HCT116 (cell line): ENCODE measurements at regions not wholly inside any gene's neighbourhood (a gene's known extent, or its start where the extent isn't known, plus 50 kb on each side); places are given as distances from the start of the nearest gene placed in this dataset.

Experiments used
- ATAC-seq: fragments of 200-7000 bp; cut with Tn5 transposase; 2 replicates; pipeline ENCODE4 v1.9.1; 2020; ENCODE audit warnings: mild to moderate bottlenecking, moderate library complexity
- BruUV-seq: library from RNA; stranded (reverse); fragments of 400-500 nt; replicated peaks from 2 replicates; lab custom pipeline; 2021; lab: Mats Ljungman, UMichigan
- CTCF ChIA-PET: fragments of 300-600 bp; sonication (Branson Sonifier 250); formaldehyde crosslinking; loops from one replicate; lab custom pipeline; 2021; ENCODE audit warnings: antibody characterized with exemption; lab: Charles Lee
- POLR2A ChIA-PET: fragments of 300-600, 350-600 bp; sonication (Branson Sonifier 250); formaldehyde crosslinking; loops from one replicate; lab custom pipeline; 2021; ENCODE audit warnings: antibody characterized with exemption; lab: Charles Lee
- RAD21 ChIA-PET, 2 experiments: fragments of 300-600 bp; sonication (Branson Sonifier 250); formaldehyde crosslinking; loops; one replicate each; lab custom pipeline; 2023; ENCODE audit warnings: low total read pairs in 2 of 2; ENCODE audit not compliant: uncharacterized antibody in 2 of 2, unreplicated experiment in 2 of 2, low non-redundant PET in 1 of 2; lab: Charles Lee
- DNase-seq: peaks from one replicate; pipeline ENCODE4 v3.0.0-alpha.2; 2010; ENCODE audit warnings: low read depth, low spot score
- H2AFZ ChIP-seq: fragments of 200-600 bp; shearing (Covaris generic), sonication (generic); 2 replicates; pipeline ENCODE4 v1.6.1; 2017; ENCODE audit warnings: low read depth, mixed run types, mixed read lengths, antibody characterized with exemption, low read length; ENCODE audit not compliant: poor library complexity, severe bottlenecking
- H3K27ac ChIP-seq: 2 replicates; pipeline ENCODE4 v1.5.1; 2012; ENCODE audit warnings: low read depth, low read length
- H3K27me3 ChIP-seq: fragments of 200-600 bp; sonication (generic); 2 replicates; pipeline ENCODE4 v1.6.1; 2016; ENCODE audit warnings: mixed run types, low read length, mixed read lengths; ENCODE audit not compliant: insufficient read depth
- H3K36me3 ChIP-seq, 2 experiments: fragments of 200-500 bp in 1 of 2; fragments of 200-600 bp in 1 of 2; sonication (Bioruptor generic) in 1 of 2; sonication (generic) in 1 of 2; 2 replicates each; pipeline versions ENCODE4 v1.5.1 to v1.6.1; 2014 to 2016; ENCODE audit warnings: low read length in 2 of 2, inconsistent platforms in 1 of 2, mixed read lengths in 1 of 2, mixed run types in 1 of 2; ENCODE audit not compliant: insufficient read depth in 2 of 2, control insufficient read depth in 1 of 2
- H3K4me1 ChIP-seq, 2 experiments: fragments of 200-600 bp in 1 of 2; sonication (generic) in 1 of 2; 2 replicates each; pipeline versions ENCODE4 v1.5.1 to v1.6.1; 2012 to 2017; ENCODE audit warnings: low read length in 2 of 2, inconsistent platforms in 1 of 2, mild to moderate bottlenecking in 1 of 2, mixed read lengths in 1 of 2, mixed run types in 1 of 2, moderate library complexity in 1 of 2; ENCODE audit not compliant: insufficient read depth in 2 of 2, control insufficient read depth in 1 of 2
- H3K4me2 ChIP-seq: fragments of 200-600 bp; sonication (generic); 2 replicates; pipeline ENCODE4 v1.6.1; 2017; ENCODE audit warnings: mixed run types, low read length, mixed read lengths
- H3K4me3 ChIP-seq, 2 experiments: fragments of 200-600 bp in 1 of 2; sonication (generic) in 1 of 2; replicated peaks in 1 of 2; 2 replicates each; pipeline ENCODE4 v1.5.1; 2011 to 2016; ENCODE audit warnings: low read length in 2 of 2, control low read depth in 1 of 2, low read depth in 1 of 2, mild to moderate bottlenecking in 1 of 2, mixed read lengths in 1 of 2, mixed run types in 1 of 2
- H3K79me2 ChIP-seq: fragments of 200-600 bp; sonication (generic); 2 replicates; pipeline ENCODE4 v1.6.1; 2017; ENCODE audit warnings: mild to moderate bottlenecking, mixed run types, low read length, moderate library complexity, mixed read lengths; ENCODE audit not compliant: insufficient read depth
- H3K9ac ChIP-seq: fragments of 200-600 bp; sonication (generic); 2 replicates; pipeline ENCODE4 v1.6.1; 2016; ENCODE audit warnings: low read length, mixed read lengths
- H3K9me2 ChIP-seq: fragments of 200-600 bp; sonication (generic), shearing (Covaris generic); 2 replicates; pipeline ENCODE4 v1.6.1; 2017; ENCODE audit warnings: mixed run types, mild to moderate bottlenecking, moderate library complexity; ENCODE audit not compliant: insufficient read depth
- H3K9me3 ChIP-seq, 2 experiments: fragments of 200-500 bp in 1 of 2; fragments of 200-600 bp in 1 of 2; sonication (Bioruptor generic) in 1 of 2; sonication (generic) in 1 of 2; 2 replicates each; pipeline ENCODE4 v1.6.1; 2014 to 2017; ENCODE audit warnings: low read length in 2 of 2, mixed read lengths in 2 of 2, inconsistent platforms in 1 of 2, low read depth in 1 of 2, mild to moderate bottlenecking in 1 of 2, mixed run types in 1 of 2, moderate library complexity in 1 of 2; ENCODE audit not compliant: control insufficient read depth in 1 of 2, insufficient read depth in 1 of 2
- H4K20me1 ChIP-seq: fragments of 200-600 bp; sonication (generic), shearing (Covaris generic); 2 replicates; pipeline ENCODE4 v1.6.1; 2017; ENCODE audit warnings: mixed run types, mild to moderate bottlenecking, moderate library complexity; ENCODE audit not compliant: insufficient read depth
- EGR1 ChIP-seq: IDR thresholded peaks from 2 replicates; pipeline ENCODE4 v1.6.1; 2012; ENCODE audit warnings: low read depth
- POLR2A ChIP-seq: IDR thresholded peaks from 2 replicates; pipeline ENCODE4 v1.7.0; 2011; ENCODE audit warnings: borderline replicate concordance; ENCODE audit not compliant: insufficient read depth, insufficient read length; ENCODE audit errors: extremely low read depth
- YY1 ChIP-seq: IDR thresholded peaks from 2 replicates; pipeline ENCODE4 v1.6.1; 2011; ENCODE audit warnings: low read length, low read depth, moderate library complexity, mild to moderate bottlenecking; ENCODE audit not compliant: insufficient replicate concordance; ENCODE audit errors: extremely low read depth
- intact Hi-C: fragments of 100-400 bp; cut with micrococcal nuclease; formaldehyde crosslinking; loops from 2 replicates; pipeline ENCODE4 v1.10.0; 2022
- TF ChIP-seq, protein P1 (sequence below): IDR thresholded peaks from 2 replicates; pipeline ENCODE4 v1.6.1; 2011; ENCODE audit warnings: mild to moderate bottlenecking, low read length, moderate library complexity; ENCODE audit not compliant: insufficient replicate concordance; ENCODE audit errors: extremely low read depth
- TF ChIP-seq, protein P2 (sequence below), 3 experiments: fragments of 200-600 bp in 1 of 3; sonication (generic) in 1 of 3; IDR thresholded peaks in 2 of 3; conservative IDR thresholded peaks in 1 of 3; 2 replicates each; pipeline ENCODE4 v1.5.1; 2012 to 2017; ENCODE audit warnings: low read depth in 2 of 3, low read length in 2 of 3, antibody characterized with exemption in 1 of 3, borderline replicate concordance in 1 of 3, control low read depth in 1 of 3, mild to moderate bottlenecking in 1 of 3, mixed read lengths in 1 of 3, mixed run types in 1 of 3, moderate library complexity in 1 of 3; ENCODE audit not compliant: insufficient read depth in 1 of 3

DNA sequence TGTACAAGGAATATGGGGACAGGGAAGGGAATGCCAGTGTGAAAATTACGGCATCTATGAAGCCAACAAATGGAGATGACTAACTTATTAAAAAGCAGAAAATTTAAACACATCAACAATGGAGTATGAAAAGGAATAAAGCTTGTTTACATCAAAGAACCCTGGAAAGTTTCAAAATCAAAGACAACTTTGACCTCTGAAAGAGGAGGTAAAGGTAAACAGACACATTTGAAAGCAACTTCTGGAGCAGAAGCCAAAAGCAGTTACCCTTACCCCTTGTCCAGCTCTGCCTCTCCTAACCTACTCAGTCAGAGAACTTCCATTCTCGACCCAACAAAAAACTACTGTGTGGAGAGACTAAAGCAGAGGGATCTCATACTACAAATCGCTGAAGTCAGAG lies 184.3 kb downstream of the DUSP6 start:
- intact Hi-C loops = no loop called here
- no peaks in the 10 kb centered on the region for H3K36me3 ChIP-seq
- no peak overlapping the region for H3K27ac ChIP-seq
- CTCF ChIA-PET = no interaction called here
- no peaks in the 10 kb centered on the region for H3K9me3 ChIP-seq
- no peak overlapping the region for H3K4me3 ChIP-seq
- TF ChIP-seq EGR1 (no peak), YY1 (no peak), POLR2A (no peak)
- TF ChIP-seq, protein P1, sequence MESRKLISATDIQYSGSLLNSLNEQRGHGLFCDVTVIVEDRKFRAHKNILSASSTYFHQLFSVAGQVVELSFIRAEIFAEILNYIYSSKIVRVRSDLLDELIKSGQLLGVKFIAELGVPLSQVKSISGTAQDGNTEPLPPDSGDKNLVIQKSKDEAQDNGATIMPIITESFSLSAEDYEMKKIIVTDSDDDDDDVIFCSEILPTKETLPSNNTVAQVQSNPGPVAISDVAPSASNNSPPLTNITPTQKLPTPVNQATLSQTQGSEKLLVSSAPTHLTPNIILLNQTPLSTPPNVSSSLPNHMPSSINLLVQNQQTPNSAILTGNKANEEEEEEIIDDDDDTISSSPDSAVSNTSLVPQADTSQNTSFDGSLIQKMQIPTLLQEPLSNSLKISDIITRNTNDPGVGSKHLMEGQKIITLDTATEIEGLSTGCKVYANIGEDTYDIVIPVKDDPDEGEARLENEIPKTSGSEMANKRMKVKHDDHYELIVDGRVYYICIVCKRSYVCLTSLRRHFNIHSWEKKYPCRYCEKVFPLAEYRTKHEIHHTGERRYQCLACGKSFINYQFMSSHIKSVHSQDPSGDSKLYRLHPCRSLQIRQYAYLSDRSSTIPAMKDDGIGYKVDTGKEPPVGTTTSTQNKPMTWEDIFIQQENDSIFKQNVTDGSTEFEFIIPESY = no peak
- TF ChIP-seq, protein P2, sequence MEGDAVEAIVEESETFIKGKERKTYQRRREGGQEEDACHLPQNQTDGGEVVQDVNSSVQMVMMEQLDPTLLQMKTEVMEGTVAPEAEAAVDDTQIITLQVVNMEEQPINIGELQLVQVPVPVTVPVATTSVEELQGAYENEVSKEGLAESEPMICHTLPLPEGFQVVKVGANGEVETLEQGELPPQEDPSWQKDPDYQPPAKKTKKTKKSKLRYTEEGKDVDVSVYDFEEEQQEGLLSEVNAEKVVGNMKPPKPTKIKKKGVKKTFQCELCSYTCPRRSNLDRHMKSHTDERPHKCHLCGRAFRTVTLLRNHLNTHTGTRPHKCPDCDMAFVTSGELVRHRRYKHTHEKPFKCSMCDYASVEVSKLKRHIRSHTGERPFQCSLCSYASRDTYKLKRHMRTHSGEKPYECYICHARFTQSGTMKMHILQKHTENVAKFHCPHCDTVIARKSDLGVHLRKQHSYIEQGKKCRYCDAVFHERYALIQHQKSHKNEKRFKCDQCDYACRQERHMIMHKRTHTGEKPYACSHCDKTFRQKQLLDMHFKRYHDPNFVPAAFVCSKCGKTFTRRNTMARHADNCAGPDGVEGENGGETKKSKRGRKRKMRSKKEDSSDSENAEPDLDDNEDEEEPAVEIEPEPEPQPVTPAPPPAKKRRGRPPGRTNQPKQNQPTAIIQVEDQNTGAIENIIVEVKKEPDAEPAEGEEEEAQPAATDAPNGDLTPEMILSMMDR (IDR thresholded peaks at IDR 0.05 in 2 of 3, conservative IDR thresholded peaks at IDR 0.05 in 1 of 3; ENCODE audit: borderline replicate concordance in 1 of 3, insufficient read depth in 1 of 3, low read depth in 2 of 3, low read length in 2 of 3) = no peak
- POLR2A ChIA-PET = interaction anchor here (1.0 kb wide), 1 partner anchor 179 kb away, joined by 3 read pairs; no protein-coding TSS in a partner anchor
- no peak overlapping the region for H3K4me2 ChIP-seq
- RAD21 ChIA-PET = no interaction called here
- 0 out of 2 replicates have a peak, but pooled peaks cover 2% of the 10 kb centered on the region for H3K9me2 ChIP-seq
- BruUV-seq = no TSS peak
- no peaks in the 10 kb centered on the region for H4K20me1 ChIP-seq
- H2AFZ ChIP-seq = no peak overlapping the region
- no peaks in the 10 kb centered on the region for H3K27me3 ChIP-seq
- H3K9ac ChIP-seq = no peak overlapping the region
- no peaks in the 10 kb centered on the region for H3K4me1 ChIP-seq
- DNase-seq (no peak), ATAC-seq (no peak)
- H3K79me2 ChIP-seq = no peaks in the 10 kb centered on the region
